Astrocyte (in vitro differentiated cells and primary cell): ENCODE measurements at regions not wholly inside any gene's neighbourhood (a gene's known extent, or its start where the extent isn't known, plus 50 kb on each side); places are given as distances from the start of the nearest gene placed in this dataset.

Experiments used
- DNase-seq: peaks from one replicate; pipeline ENCODE4 v3.0.0-alpha.2; 2010; ENCODE audit warnings: low read depth
- FAIRE-seq: peaks from 2 replicates; lab custom pipeline; 2011; peaks lifted over from hg19 to GRCh38; lab: Jason Lieb, UNC
- H2AFZ ChIP-seq: 2 replicates; pipeline ENCODE4 v1.6.0; 2012; ENCODE audit warnings: low read depth, low read length, inconsistent platforms
- H3K27ac ChIP-seq: 2 replicates; pipeline ENCODE4 v1.5.1; 2011; ENCODE audit warnings: low read depth, low read length, inconsistent platforms
- H3K27me3 ChIP-seq: 2 replicates; pipeline ENCODE4 v1.6.0; 2011; ENCODE audit warnings: low read length, inconsistent platforms; ENCODE audit not compliant: insufficient read depth
- H3K36me3 ChIP-seq: 2 replicates; pipeline ENCODE4 v1.5.1; 2011; ENCODE audit warnings: low read length, inconsistent platforms; ENCODE audit not compliant: insufficient read depth
- H3K4me1 ChIP-seq: 2 replicates; pipeline ENCODE4 v1.5.1; 2011; ENCODE audit warnings: low read length, inconsistent platforms; ENCODE audit not compliant: insufficient read depth
- H3K4me2 ChIP-seq: 2 replicates; pipeline ENCODE4 v1.6.0; 2012; ENCODE audit warnings: low read length, inconsistent platforms
- H3K4me3 ChIP-seq: 2 replicates; pipeline ENCODE4 v1.5.1; 2011; ENCODE audit warnings: low read depth, mild to moderate bottlenecking, low read length, inconsistent platforms; ENCODE audit not compliant: insufficient read depth
- H3K79me2 ChIP-seq: 2 replicates; pipeline ENCODE4 v1.6.0; 2012; ENCODE audit warnings: mild to moderate bottlenecking, low read length, inconsistent platforms; ENCODE audit not compliant: insufficient read depth
- H3K9ac ChIP-seq: 2 replicates; pipeline ENCODE4 v1.6.0; 2012; ENCODE audit warnings: mild to moderate bottlenecking, low read length, inconsistent platforms
- H3K9me3 ChIP-seq: 2 replicates; pipeline ENCODE4 v1.5.1; 2012; ENCODE audit warnings: low read depth, mild to moderate bottlenecking, low read length, inconsistent platforms; ENCODE audit not compliant: insufficient read depth
- H4K20me1 ChIP-seq: 2 replicates; pipeline ENCODE4 v1.6.0; 2012; ENCODE audit warnings: low read length, inconsistent platforms; ENCODE audit not compliant: insufficient read depth
- H3K27ac Mint-ChIP-seq: one replicate; pipeline ENCODE4 v1.8.0; 2021; ENCODE audit warnings: mild to moderate bottlenecking, mixed read lengths; ENCODE audit not compliant: unreplicated experiment
- H3K27me3 Mint-ChIP-seq: one replicate; pipeline ENCODE4 v1.8.0; 2021; ENCODE audit warnings: low read depth, mixed read lengths; ENCODE audit not compliant: unreplicated experiment
- H3K36me3 Mint-ChIP-seq: one replicate; pipeline ENCODE4 v1.8.0; 2021; ENCODE audit warnings: low read depth, mixed read lengths; ENCODE audit not compliant: unreplicated experiment
- H3K4me1 Mint-ChIP-seq: one replicate; pipeline ENCODE4 v1.8.0; 2021; ENCODE audit warnings: low read depth, mixed read lengths; ENCODE audit not compliant: unreplicated experiment
- H3K4me3 Mint-ChIP-seq: one replicate; pipeline ENCODE4 v1.8.0; 2021; ENCODE audit warnings: mild to moderate bottlenecking, moderate library complexity, mixed read lengths; ENCODE audit not compliant: unreplicated experiment
- H3K9me3 Mint-ChIP-seq: one replicate; pipeline ENCODE4 v1.8.0; 2021; ENCODE audit warnings: mild to moderate bottlenecking, mixed read lengths; ENCODE audit not compliant: unreplicated experiment
- CTCF ChIP-seq: IDR thresholded peaks from 2 replicates; pipeline ENCODE4 v1.5.1; 2011; ENCODE audit warnings: low read depth, mild to moderate bottlenecking, inconsistent platforms, low read length, moderate library complexity; ENCODE audit not compliant: insufficient read depth
- EZH2 ChIP-seq: IDR thresholded peaks from 2 replicates; pipeline ENCODE4 v1.6.1; 2012; ENCODE audit warnings: mild to moderate bottlenecking, low read length, inconsistent platforms; ENCODE audit not compliant: insufficient read depth

GRCh38 chr6:19329078-19329477, 508.1 kb upstream of the ID4 start:
- TF ChIP-seq EZH2: no peak
- TF ChIP-seq CTCF: no peak
- no peak overlapping the region for H2AFZ ChIP-seq
- Mint-ChIP-seq H3K4me3 (no peak overlapping the region), H3K9me3 (no peaks in the 10 kb centered on the region), H3K27me3 (no peaks in the 10 kb centered on the region), H3K27ac (no peak overlapping the region), H3K4me1 (peaks cover 4% of the 10 kb centered on the region), H3K36me3 (no peaks in the 10 kb centered on the region)
- no peaks in the 10 kb centered on the region for H4K20me1 ChIP-seq
- no peaks in the 10 kb centered on the region for H3K27me3 ChIP-seq
- H3K9ac ChIP-seq: no peak overlapping the region
- H3K27ac ChIP-seq: no peak overlapping the region
- H3K36me3 ChIP-seq: no peaks in the 10 kb centered on the region
- H3K79me2 ChIP-seq: no peaks in the 10 kb centered on the region
- DNase-seq (no peak), FAIRE-seq (no peak)
- H3K4me2 ChIP-seq: no peak overlapping the region
- no peaks in the 10 kb centered on the region for H3K9me3 ChIP-seq
- H3K4me1 ChIP-seq: peaks cover 8% of the 10 kb centered on the region
- H3K4me3 ChIP-seq: no peak overlapping the region

GRCh38 chr6:19331089-19331488, 506.1 kb upstream of the ID4 start:
- no peaks in the 10 kb centered on the region for H3K27me3 Mint-ChIP-seq
- no peaks in the 10 kb centered on the region for H3K9me3 Mint-ChIP-seq
- no peak overlapping the region for H3K27ac Mint-ChIP-seq
- Histone ChIP-seq H3K4me1 (peaks cover 11% of the 10 kb centered on the region), H3K9ac (no peak overlapping the region), H4K20me1 (no peaks in the 10 kb centered on the region), H3K36me3 (no peaks in the 10 kb centered on the region), H3K79me2 (no peaks in the 10 kb centered on the region), H3K27ac (no peak overlapping the region), H3K4me3 (no peak overlapping the region), H3K27me3 (no peaks in the 10 kb centered on the region), H2AFZ (no peak overlapping the region), H3K9me3 (no peaks in the 10 kb centered on the region), H3K4me2 (no peak overlapping the region)
- H3K36me3 Mint-ChIP-seq: no peaks in the 10 kb centered on the region
- TF ChIP-seq CTCF (no peak), EZH2 (no peak)
- peaks cover 7% of the 10 kb centered on the region for H3K4me1 Mint-ChIP-seq
- DNase-seq (no peak), FAIRE-seq (no peak)
- no peak overlapping the region for H3K4me3 Mint-ChIP-seq

GRCh38 chr6:19332806-19333460, 504.2 kb upstream of the ID4 start:
- H3K4me3 Mint-ChIP-seq: no peak overlapping the region
- H3K36me3 Mint-ChIP-seq: no peaks in the 10 kb centered on the region
- FAIRE-seq: no peak
- Histone ChIP-seq H3K4me3 (no peak overlapping the region), H3K36me3 (no peaks in the 10 kb centered on the region), H3K9ac (no peak overlapping the region), H3K9me3 (no peaks in the 10 kb centered on the region), H3K4me2 (no peak overlapping the region), H3K27me3 (no peaks in the 10 kb centered on the region), H3K27ac (no peak overlapping the region), H4K20me1 (no peaks in the 10 kb centered on the region), H3K4me1 (peaks cover 4% of the 10 kb centered on the region), H3K79me2 (no peaks in the 10 kb centered on the region), H2AFZ (no peak overlapping the region)
- H3K27me3 Mint-ChIP-seq: no peaks in the 10 kb centered on the region
- no peak for DNase-seq
- peaks cover 3% of the 10 kb centered on the region for H3K4me1 Mint-ChIP-seq
- TF ChIP-seq EZH2 (no peak), CTCF (no peak)
- no peaks in the 10 kb centered on the region for H3K9me3 Mint-ChIP-seq
- H3K27ac Mint-ChIP-seq: no peak overlapping the region
